ENCODE measurements at regions not wholly inside any gene's neighbourhood (a gene's known extent, or its start where the extent isn't known, plus 50 kb on each side); places are given as distances from the start of the nearest gene placed in this dataset.

GRCh38 chr5:118597543-118597942 is 390.8 kb downstream of the DTWD2 start:
- no peak overlapping the region for H3K27ac Mint-ChIP-seq
- no peak for ATAC-seq
- no peaks in the 10 kb centered on the region for H3K36me3 Mint-ChIP-seq
- H3K4me1 Mint-ChIP-seq, result peaks cover 6% of the 10 kb centered on the region
- TF ChIP-seq, protein P1, sequence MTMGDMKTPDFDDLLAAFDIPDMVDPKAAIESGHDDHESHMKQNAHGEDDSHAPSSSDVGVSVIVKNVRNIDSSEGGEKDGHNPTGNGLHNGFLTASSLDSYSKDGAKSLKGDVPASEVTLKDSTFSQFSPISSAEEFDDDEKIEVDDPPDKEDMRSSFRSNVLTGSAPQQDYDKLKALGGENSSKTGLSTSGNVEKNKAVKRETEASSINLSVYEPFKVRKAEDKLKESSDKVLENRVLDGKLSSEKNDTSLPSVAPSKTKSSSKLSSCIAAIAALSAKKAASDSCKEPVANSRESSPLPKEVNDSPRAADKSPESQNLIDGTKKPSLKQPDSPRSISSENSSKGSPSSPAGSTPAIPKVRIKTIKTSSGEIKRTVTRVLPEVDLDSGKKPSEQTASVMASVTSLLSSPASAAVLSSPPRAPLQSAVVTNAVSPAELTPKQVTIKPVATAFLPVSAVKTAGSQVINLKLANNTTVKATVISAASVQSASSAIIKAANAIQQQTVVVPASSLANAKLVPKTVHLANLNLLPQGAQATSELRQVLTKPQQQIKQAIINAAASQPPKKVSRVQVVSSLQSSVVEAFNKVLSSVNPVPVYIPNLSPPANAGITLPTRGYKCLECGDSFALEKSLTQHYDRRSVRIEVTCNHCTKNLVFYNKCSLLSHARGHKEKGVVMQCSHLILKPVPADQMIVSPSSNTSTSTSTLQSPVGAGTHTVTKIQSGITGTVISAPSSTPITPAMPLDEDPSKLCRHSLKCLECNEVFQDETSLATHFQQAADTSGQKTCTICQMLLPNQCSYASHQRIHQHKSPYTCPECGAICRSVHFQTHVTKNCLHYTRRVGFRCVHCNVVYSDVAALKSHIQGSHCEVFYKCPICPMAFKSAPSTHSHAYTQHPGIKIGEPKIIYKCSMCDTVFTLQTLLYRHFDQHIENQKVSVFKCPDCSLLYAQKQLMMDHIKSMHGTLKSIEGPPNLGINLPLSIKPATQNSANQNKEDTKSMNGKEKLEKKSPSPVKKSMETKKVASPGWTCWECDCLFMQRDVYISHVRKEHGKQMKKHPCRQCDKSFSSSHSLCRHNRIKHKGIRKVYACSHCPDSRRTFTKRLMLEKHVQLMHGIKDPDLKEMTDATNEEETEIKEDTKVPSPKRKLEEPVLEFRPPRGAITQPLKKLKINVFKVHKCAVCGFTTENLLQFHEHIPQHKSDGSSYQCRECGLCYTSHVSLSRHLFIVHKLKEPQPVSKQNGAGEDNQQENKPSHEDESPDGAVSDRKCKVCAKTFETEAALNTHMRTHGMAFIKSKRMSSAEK (CRISPR knock-in tag; IDR thresholded peaks at IDR 0.05; ENCODE audit: borderline replicate concordance), result no peak
- TF ChIP-seq MXD4 (CRISPR knock-in tag; IDR thresholded peaks at IDR 0.05; ENCODE audit: borderline replicate concordance) (no peak), ZNF423 (CRISPR knock-in tag; IDR thresholded peaks at IDR 0.05) (no peak), ESRRA (CRISPR knock-in tag; IDR thresholded peaks at IDR 0.05; ENCODE audit: borderline replicate concordance) (no peak), ARID4B (CRISPR knock-in tag; IDR thresholded peaks at IDR 0.05; ENCODE audit: borderline replicate concordance) (no peak), ZBTB21 (CRISPR knock-in tag; IDR thresholded peaks at IDR 0.05; ENCODE audit: borderline replicate concordance) (no peak)
- TF ChIP-seq, protein P2, sequence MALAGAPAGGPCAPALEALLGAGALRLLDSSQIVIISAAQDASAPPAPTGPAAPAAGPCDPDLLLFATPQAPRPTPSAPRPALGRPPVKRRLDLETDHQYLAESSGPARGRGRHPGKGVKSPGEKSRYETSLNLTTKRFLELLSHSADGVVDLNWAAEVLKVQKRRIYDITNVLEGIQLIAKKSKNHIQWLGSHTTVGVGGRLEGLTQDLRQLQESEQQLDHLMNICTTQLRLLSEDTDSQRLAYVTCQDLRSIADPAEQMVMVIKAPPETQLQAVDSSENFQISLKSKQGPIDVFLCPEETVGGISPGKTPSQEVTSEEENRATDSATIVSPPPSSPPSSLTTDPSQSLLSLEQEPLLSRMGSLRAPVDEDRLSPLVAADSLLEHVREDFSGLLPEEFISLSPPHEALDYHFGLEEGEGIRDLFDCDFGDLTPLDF (CRISPR knock-in tag; IDR thresholded peaks at IDR 0.05), result no peak
- TF ChIP-seq, protein P3, sequence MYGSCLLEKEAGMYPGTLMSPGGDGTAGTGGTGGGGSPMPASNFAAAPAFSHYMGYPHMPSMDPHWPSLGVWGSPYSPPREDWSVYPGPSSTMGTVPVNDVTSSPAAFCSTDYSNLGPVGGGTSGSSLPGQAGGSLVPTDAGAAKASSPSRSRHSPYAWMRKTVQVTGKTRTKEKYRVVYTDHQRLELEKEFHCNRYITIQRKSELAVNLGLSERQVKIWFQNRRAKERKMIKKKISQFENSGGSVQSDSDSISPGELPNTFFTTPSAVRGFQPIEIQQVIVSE (CRISPR knock-in tag; IDR thresholded peaks at IDR 0.05; ENCODE audit: borderline replicate concordance), result no peak
- TF ChIP-seq, protein P4, sequence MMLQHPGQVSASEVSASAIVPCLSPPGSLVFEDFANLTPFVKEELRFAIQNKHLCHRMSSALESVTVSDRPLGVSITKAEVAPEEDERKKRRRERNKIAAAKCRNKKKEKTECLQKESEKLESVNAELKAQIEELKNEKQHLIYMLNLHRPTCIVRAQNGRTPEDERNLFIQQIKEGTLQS (CRISPR knock-in tag; conservative IDR thresholded peaks at IDR 0.05), result no peak
- H3K4me3 Mint-ChIP-seq, result no peak overlapping the region
- no peaks in the 10 kb centered on the region for H3K27me3 Mint-ChIP-seq (ENCODE audit: low read depth)
- no peak for DNase-seq (ENCODE audit: low spot score)
- no peaks in the 10 kb centered on the region for H3K9me3 Mint-ChIP-seq
- ChIA-PET POLR2A (no interaction called here), CTCF (no interaction called here)

DNA sequence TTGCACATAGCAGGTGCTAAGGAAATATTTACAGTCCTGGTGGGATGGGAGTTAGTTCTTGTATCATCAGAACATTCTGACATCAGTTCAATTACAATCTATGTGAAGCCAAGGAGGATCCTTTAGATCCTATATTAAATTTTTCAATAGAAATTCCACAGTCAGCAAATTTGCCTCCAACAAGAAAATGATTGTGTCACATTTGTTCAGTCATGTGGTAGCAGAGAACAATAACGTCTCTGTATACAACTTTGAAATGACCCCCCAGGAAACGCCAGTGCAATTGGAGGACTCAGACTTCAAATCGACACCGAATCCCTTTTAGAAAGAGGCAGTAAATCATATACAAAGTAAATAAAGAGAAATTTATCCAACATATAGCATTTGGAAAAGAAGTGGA is 392.1 kb downstream of the DTWD2 start:
- DNase-seq (ENCODE audit: low spot score) (no peak), ATAC-seq (no peak)
- Mint-ChIP-seq H3K4me3 (no peak overlapping the region), H3K9me3 (no peaks in the 10 kb centered on the region), H3K27me3 (ENCODE audit: low read depth) (no peaks in the 10 kb centered on the region), H3K27ac (no peak overlapping the region), H3K4me1 (peaks cover 6% of the 10 kb centered on the region), H3K36me3 (no peaks in the 10 kb centered on the region)
- TF ChIP-seq, protein P5, sequence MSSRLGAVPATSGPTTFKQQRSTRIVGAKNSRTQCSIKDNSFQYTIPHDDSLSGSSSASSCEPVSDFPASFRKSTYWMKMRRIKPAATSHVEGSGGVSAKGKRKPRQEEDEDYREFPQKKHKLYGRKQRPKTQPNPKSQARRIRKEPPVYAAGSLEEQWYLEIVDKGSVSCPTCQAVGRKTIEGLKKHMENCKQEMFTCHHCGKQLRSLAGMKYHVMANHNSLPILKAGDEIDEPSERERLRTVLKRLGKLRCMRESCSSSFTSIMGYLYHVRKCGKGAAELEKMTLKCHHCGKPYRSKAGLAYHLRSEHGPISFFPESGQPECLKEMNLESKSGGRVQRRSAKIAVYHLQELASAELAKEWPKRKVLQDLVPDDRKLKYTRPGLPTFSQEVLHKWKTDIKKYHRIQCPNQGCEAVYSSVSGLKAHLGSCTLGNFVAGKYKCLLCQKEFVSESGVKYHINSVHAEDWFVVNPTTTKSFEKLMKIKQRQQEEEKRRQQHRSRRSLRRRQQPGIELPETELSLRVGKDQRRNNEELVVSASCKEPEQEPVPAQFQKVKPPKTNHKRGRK (CRISPR knock-in tag; IDR thresholded peaks at IDR 0.05; ENCODE audit: borderline replicate concordance), result no peak
- no peak for TF ChIP-seq ZNF317 (CRISPR knock-in tag; IDR thresholded peaks at IDR 0.05; ENCODE audit: borderline replicate concordance, low read depth)
- no peak for TF ChIP-seq ZNF232 (CRISPR knock-in tag; IDR thresholded peaks at IDR 0.05)
- no peak for TF ChIP-seq E2F5 (CRISPR knock-in tag; IDR thresholded peaks at IDR 0.05)
- no peak for TF ChIP-seq IRF2 (CRISPR knock-in tag; IDR thresholded peaks at IDR 0.05; ENCODE audit: borderline replicate concordance, low read depth)
- ChIA-PET CTCF (no interaction called here), POLR2A (no interaction called here)
